K562 (cell line): ENCODE measurements at regions not wholly inside any gene's neighbourhood (a gene's known extent, or its start where the extent isn't known, plus 50 kb on each side); places are given as distances from the start of the nearest gene placed in this dataset.

Source experiments
- BHLHE40 ChIP-seq: IDR thresholded peaks from 2 replicates; pipeline ENCODE4 v1.6.1; 2011; ENCODE audit warnings: low read length, improper control_type of control experiment
- CBX5 ChIP-seq: IDR thresholded peaks from 2 replicates; pipeline ENCODE4 v1.6.1; 2014; ENCODE audit warnings: low read depth, borderline replicate concordance
- CEBPB ChIP-seq: fragments of 450-650 bp; IDR thresholded peaks from 2 replicates; pipeline ENCODE4 v1.6.1; 2016; ENCODE audit warnings: missing genetic modification characterization, missing compliant biosample characterization
- KDM5B ChIP-seq: fragments of 200-600 bp; sonication (generic); IDR thresholded peaks from 2 replicates; pipeline ENCODE4 v1.6.1; 2012; ENCODE audit warnings: low read depth, mild to moderate bottlenecking, moderate library complexity, low read length, control low read depth, inconsistent platforms; ENCODE audit not compliant: insufficient replicate concordance
- KLF13 ChIP-seq: fragments of 450-650 bp; IDR thresholded peaks from 2 replicates; pipeline ENCODE4 v1.6.1; 2016; ENCODE audit warnings: missing genetic modification characterization, low read depth, mild to moderate bottlenecking, missing compliant biosample characterization, moderate library complexity, borderline replicate concordance
- MAX ChIP-seq: sonication (generic); formaldehyde crosslinking; IDR thresholded peaks from 2 replicates; pipeline ENCODE4 v1.9.0; 2022; ENCODE audit warnings: mild to moderate bottlenecking, missing genetic modification reagents
- POLR2A ChIP-seq: fragments of 450-650 bp; conservative IDR thresholded peaks from 2 replicates; pipeline ENCODE4 v1.6.1; 2016
- TBP ChIP-seq: optimal IDR thresholded peaks from 2 replicates; pipeline ENCODE3; 2011; ENCODE audit warnings: low read depth, low read length, improper control_type of control experiment
- ZNF12 ChIP-seq: sonication (generic); formaldehyde crosslinking; IDR thresholded peaks from 2 replicates; pipeline ENCODE4 v1.4.0; 2020; ENCODE audit warnings: mild to moderate bottlenecking, missing genetic modification reagents

- TF ChIP-seq MAX (CRISPR knock-in tag), result no peak
- no peak for TF ChIP-seq KDM5B
- no peak for TF ChIP-seq CEBPB (tag)
- TF ChIP-seq BHLHE40, result no peak
- TF ChIP-seq TBP, result no peak
- no peak for TF ChIP-seq ZNF12 (CRISPR knock-in tag)
- no peak for TF ChIP-seq CBX5
- TF ChIP-seq KLF13 (tag), result no peak
- no peak for TF ChIP-seq POLR2A
These were observed 400.0 kb downstream of the ZIC1 start for GRCh38 chr3:147809206-147809605.
